HG03469 (cell line): ENCODE measurements at regions not wholly inside any gene's neighbourhood (a gene's known extent, or its start where the extent isn't known, plus 50 kb on each side); places are given as distances from the start of the nearest gene placed in this dataset.
A peak's percentile ranks its signal among the peaks of the same experiment; 100 is the strongest.

ENCODE experiments used
- ATAC-seq: cut with Tn5 transposase; IDR thresholded peaks from one replicate; pipeline ENCODE4 v1.9.1; 2021; ENCODE audit warnings: mild to moderate bottlenecking, moderate library complexity, moderate number of reproducible peaks; ENCODE audit not compliant: unreplicated experiment

DNA sequence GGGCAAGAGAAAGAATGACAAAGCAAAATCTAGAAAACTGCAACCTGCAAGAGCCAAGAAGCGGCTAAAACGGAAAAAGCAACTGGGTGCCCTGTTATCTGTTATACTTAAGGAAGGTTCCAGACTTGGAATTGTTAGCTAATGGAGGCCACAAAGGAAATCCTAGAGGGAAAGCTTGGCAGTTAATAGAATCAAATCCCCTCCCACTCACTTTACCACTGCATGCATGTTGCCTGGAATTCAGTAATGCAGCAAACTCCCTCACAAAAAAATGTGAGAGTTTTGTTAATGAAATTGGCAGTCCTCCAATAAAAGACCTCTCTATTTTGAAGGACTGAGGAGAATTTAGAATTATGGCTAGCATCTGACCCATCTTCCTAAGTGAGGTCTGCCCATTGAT, 164.2 kb upstream of the SOX5 start:
- no peak for ATAC-seq

DNA sequence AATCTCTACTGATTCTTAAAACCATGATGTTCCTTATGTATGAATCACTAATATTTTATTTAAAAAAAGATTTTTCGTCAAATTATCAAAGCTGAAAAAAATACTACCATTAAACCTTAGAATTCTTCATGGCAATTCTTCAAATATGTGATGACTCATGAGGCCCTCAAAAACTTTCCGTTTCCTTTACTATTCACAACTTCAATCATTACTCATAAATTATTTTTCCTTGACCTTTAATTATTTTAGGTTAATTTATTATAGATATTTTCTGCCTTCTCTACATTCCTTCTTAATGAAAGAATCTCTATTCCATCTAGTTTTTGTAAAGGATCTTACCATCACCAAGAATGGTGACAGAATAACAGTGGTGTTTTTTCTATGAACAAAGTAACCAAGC, 162.1 kb upstream of the SOX5 start:
- no peak for ATAC-seq

DNA sequence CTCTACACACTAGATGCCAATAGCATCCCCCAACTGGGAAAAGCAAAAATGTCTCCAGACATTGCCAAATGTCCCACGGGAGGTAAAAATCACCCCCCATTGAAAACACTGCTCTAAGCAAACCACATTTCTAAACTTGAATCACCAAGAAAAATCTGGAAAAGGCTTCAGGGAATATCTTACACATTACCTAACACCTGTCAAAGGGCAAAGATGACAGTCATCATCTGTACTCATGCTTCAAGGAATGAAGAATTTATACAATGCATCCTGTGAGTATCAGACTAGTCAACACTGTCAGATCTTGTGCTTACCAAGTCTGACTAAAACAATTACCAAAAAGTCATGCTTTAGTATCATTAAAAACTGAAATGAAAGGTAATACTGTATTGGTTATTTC, 161.6 kb upstream of the SOX5 start:
- ATAC-seq = no peak

DNA sequence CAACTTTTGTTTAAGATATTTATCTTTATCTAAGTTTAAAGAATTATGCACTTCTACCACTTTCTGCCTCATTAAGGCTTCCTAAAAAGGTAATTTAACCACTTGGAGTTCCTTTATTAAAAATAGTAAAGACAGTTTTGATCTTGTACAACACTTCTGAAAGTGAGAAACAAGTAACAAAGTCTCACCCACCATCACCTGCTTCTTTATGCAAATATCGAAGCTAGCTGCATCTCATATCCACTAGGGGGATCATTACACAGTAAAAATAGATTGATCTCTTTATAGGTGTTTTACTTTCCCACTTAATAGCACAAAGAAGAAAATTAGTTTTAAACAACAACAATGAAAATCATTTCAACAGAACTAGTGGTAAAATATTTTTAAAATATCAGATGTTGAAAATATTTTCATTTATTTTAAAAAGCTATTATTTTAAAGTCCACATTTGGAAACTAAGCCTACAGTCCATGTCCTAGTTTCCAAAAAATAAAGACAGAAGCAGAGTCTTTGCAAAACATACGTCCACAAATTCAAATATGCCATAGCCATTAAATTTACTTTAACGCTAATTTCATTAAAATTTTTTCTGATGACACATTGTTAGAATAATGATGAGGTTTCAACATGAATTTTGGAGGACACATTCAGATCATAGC, 160.0 kb upstream of the SOX5 start:
- ATAC-seq = peak; percentile 95

DNA sequence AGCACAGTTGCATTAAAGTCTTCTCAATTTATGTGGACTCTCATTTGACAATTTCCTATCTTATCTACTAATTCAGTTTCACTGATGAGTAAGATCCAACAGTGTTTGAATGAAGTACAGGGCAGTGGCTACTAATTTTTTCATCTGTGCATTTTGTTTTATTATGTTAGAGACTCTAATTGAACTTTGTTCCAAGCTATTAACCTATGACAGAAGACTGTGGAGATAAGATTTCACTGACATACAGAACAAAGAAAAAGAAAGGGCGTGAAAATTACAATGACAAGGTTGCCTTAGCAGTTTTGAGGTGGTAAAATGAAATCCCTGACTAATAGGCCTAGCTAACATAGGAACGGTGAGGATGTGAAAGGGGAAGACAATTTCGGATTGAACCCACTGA, 153.2 kb upstream of the SOX5 start:
- no peak for ATAC-seq

DNA sequence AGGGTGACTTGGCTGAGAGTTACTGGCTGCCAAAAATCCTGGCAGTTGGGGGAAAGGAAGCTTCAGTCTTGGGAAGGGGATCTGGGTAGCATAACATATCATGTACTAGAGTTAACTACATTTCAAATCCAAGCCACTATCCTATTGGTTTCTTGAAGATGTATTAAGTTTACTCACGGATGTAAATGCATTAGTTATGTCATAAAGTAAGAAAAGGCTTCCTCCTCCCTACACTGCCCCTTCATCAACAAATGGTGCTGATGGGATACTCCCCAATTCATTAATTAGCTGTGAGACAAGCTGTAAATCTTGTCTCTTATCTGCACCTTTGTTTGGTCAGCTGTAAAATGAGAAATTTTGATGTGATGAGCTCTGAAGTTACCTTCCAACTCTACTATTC, 150.1 kb upstream of the SOX5 start:
- no peak for ATAC-seq

DNA sequence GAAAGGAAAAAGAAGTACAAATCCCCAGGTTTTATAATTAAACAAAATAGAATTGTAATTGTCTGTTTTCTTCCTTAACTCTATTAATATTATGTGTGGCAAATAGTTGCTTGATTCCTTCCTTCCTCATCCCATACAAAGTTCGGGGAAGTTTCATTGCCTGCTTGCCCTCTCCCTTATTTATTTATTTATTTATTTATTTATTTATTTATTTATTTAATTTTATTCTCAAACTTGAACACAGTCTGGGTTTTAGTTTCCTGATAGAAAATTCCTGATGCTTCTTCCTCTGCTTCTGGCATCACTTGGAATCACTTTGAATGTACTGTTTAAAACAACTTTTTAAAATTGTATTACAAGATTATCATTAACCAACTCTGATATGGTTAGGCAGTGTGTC, 145.8 kb upstream of the SOX5 start:
- ATAC-seq = no peak

DNA sequence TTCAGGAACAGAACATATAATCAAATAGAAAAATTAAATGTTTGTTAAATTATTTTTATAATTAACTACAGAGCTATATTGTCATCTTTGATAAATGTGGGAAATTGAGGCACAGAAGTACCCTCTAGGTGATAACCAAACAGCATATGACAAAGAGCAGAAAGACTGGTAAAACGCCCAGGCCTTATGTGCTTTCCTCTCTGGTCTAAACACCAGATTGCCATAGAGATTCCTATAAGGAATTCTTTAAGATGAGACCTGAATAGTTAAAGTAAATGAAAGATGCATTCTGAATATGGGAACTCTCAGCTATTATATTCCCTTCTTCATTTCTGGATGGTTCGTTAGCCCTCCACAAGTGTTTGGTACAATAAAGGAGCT, 140.0 kb upstream of the SOX5 start:
- ATAC-seq = no peak

DNA sequence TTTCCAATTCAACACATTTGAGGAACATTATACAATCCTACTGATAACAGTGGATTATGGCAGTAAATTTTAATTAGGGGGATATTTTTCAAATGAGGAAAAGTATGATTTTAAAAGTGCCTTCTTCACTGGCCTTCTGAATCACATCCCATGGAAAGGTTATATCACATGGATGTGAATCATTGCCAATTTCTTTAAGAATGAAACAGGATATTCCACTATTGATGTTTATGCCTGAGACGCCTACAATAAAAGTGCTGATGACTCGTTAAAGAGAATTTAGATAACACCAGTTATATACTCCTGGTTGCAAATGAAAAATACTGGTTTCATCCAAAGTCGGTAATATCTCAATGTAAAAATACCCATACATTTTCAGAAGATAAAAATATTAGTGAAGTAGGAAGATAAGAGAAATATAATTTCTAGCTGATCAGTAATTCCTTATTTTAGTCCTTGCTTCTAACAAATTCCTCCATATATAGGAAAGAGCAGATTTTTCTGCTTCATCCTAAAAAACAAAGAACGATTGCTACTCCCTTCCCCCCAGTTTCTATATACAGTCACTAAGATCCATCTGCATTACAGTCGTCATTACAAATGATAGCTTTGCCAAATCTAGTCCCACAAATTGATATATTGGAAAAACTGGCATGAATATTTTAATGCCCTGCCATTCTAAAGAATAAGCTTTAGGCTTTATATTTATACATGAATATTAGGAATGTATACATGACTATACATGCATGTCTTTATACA, 139.5 kb upstream of the SOX5 start:
- no peak for ATAC-seq

DNA sequence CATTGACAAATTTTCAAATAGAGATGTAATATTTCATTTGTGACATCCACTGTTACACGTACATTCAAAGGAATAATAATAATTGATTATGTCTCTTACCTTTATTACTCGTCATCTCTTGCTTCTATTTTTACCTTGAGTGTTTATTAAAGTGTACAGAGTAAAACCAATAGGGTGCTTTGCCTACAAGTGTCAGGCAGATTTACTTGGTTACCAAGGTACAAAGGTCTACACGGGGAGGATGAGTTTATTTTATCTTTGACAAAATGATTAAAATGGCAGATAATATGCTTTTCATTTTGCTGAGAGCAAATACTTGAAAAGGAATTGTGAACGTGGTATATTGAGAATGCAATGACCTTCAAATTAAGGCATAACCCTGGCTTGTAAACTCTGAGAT, 137.8 kb upstream of the SOX5 start:
- no peak for ATAC-seq

DNA sequence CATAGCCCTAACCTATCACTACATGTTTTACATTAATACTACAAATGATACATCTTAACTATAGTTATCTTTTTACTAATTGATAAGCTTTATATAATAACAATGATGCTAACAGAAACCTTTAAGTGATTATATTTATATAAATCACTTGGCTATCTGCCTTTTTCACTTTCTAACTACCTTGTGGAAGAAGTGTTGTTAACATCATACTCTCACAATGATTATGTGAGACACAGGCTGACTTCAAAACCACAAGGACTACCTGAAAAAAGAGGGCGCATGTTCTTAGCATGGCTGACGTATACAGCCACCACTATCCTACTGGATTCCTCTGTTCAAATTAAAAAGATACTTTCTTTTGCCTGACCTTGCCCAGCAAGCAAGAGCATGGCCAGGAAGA, 135.3 kb upstream of the SOX5 start:
- no peak for ATAC-seq

DNA sequence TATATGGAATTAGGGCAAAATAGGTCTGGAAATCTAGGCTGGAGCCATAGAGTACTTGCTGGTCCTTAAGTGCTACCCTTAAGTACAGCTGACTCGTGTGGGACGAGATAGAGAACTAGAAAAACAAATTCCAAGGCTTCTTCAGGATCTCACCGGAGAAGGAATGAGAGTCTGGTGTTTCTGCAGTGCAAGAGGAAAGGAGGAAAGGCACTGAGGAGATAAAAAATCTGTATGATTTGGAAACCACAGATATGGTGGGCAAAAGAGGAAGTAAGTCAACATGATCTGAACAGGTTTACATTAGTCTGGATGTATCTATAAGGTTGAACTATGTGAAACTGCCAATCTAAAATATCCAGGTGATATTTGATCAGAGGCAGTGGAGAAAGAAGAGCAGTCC, 134.4 kb upstream of the SOX5 start:
- ATAC-seq = no peak

DNA sequence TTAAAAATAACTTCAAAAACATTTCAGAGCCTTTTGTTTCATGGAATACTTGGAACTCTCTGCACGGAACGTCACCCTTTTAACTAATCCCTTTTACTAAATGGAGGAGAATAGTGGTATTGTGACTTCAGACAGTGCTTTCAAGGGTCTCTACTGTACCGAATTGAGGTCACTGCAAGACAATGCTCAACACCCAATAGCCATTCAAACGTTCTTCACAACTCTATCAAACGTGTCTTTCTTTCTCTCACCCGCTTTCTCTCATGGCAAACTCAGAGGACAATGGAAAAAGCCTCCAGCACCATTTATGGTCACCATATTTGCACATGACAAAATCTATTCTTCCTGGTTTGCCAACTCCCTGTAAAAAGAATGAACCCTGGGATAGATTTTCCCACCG, 132.1 kb upstream of the SOX5 start:
- no peak for ATAC-seq

DNA sequence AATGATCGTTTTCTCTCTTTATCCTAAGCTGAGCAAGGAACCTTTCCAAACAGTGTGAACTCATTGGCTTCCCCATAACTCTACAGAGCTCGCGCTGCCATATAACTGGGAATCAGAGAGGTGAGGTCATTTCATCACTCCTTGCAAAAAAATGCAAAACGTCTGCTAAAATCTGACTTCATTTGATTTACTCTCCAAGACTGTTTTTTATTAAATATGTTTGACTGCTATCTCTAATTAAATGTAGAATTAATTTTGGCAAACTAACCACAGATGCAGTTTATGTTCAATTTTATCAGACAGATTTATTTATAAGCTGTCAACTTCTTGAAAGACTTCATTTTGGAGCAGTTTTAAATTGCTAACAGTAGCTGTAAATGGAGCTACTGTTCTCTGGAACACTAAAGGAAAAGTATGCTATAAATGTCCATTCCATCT, 131.6 kb upstream of the SOX5 start:
- no peak for ATAC-seq

DNA sequence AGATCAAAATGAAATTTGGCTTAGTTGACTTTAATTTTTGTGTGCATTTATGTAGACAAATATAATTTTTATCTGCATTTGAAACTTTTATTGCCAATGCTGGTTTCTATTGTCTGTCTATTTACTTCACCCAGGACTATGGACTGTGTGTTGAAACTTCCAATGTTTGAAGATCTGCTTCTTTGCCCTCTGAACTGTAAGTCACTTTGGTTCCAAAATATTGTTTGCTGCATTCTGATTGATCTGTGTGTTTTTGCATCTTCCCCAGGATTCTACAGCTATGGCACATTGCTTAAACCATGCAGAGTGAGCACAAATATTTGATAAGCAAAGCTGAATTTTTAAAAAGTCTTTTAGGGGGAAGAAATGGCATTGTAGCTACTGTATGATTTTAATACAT, 131.0 kb upstream of the SOX5 start:
- ATAC-seq = no peak

DNA sequence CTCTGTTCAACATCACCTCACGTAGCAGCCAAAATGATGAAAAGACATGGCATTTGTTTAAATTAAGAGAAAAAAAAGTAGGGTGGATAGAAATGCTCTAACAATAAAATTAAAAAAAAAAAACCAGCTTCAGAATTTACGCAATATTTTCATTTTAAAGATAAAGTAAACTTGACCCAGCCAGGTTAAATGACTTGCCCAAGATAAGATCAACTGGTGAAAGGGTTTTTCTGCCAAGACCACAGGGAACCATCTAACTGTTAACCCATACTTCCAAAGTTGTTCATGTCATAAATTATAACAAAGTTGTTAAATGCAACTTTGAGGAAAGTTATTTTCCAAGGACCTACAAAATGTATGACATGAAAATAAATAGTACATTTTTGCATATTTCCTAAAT, 129.6 kb upstream of the SOX5 start:
- ATAC-seq = no peak

DNA sequence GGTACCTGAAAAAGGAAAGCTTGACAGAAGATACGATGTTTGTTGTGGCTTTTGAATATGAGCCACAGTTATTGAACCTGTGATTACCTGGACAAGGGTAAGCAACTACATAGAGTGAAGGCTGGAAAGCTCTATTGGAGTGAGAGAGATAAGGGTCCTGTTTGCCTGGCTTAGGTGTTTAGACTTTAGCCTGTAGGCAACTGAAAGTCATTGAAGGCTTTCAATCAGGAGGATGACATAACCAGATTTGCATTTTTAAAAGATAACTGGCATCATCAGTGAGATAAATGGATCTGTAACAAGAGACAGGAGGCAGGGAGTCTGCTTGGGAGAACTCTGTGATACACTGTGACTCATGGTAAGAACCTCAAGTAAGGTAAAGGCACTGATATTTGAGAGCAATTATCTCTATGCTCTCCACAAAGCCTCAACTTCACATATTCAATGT, 128.9 kb upstream of the SOX5 start:
- no peak for ATAC-seq

DNA sequence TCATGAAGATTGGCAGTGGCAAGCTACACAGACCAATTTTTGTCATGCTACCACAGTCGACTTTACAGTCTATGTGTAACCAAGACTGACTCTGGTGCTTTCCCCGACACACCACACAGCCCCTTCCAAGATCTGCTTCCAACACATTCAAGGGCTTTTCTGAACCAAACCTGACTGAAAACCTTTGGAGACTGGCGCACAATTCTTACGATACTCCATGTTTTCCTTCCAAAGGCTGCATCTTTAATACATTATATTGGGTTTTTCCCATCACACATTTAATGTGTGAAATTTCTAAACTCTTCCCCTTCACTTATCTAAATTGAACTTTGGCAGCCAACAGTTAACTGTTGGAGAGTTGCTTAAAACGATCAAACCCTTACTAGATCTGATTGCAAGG, 127.7 kb upstream of the SOX5 start:
- ATAC-seq = no peak

DNA sequence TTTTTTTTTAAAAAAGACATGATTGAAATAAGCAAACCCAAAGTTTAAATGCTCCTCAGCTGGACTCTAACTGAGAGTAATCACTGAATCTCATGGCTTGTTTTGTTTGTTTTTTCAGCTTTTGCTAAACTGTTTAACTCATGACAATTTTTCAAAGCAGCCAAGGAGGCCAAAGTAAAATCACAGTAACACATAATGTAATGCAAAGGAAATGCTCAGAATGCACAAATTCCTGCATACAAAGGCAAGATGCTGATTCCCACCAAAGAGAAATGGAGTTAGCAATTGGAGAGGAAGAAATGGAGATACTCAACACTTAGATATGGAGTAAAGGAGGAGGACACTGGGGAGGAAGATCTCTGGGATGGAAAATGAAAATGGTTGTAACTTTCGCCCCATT, 126.2 kb upstream of the SOX5 start:
- no peak for ATAC-seq

DNA sequence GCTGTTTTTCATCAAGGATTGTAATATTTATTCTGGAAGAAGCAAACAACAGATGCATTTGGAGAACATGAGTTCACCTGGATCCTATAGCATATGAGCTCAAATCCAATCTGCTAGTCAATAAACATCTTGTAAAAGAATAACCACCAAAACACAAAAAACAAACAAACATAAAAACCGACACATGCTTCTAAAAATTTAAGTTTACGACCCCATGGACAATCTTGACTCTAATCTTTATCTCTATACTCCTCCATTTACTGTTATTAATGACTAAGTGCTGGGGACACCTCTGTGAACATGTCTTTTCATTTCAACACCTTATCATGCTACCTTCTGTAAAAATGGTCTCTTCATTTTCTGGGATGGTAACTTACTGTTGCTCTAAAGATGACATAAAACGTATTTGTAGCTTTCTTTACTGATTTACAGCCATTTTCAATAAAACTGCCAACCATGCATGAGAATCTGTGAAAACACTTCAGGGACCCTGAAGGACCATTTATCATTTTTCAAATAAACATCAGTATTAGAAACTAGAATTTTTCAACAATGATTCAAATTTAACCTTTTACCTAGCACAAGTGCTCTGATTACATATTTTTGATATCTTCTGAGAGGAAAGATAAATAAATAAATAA, 123.8 kb upstream of the SOX5 start:
- no peak for ATAC-seq

DNA sequence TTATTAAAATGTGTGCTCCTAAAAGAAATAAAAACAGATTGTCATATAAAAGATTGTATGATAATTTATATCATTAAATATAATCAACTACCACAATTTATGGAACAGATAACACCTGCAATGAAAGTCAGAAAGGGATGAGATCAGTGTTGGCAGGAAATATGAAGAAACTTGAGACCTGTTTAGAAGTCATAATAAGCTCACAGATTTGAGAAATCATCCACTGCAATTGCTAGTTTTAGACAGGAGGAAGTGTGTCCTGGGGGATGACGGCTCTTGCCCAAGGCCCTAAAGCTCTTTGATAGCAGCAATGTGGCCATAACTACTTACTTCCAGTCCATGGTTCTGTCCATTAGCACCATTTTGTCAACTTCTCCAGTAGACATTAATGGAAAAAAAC, 122.8 kb upstream of the SOX5 start:
- no peak for ATAC-seq

DNA sequence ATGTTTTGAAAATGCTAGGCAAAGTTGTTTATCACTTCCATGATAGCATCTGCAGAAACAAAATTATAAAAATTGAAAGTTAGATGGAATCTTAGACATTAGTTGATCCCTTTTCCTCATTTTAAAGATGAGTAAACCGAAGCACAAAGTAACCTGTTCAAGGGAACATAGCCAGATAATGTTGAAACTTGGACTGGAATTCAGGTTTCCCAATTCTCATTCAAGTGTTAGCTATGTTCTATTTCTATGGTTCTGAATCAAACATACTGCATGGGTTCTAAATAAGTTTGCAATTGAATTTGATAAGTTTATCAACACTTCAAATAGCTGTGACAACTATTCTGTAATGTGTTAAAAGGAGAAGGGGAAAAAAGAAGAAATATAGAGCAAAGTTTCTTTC, 122.4 kb upstream of the SOX5 start:
- no peak for ATAC-seq
